ENCODE measurements at regions not wholly inside any gene's neighbourhood (a gene's known extent, or its start where the extent isn't known, plus 50 kb on each side); places are given as distances from the start of the nearest gene placed in this dataset.

- TF ChIP-seq EZH2 (IDR thresholded peaks at IDR 0.05; ENCODE audit: low read length, unreplicated experiment) (no peak), CTCF (conservative IDR thresholded peaks at IDR 0.05; ENCODE audit: low read depth, low read length) (no peak), EZH2phosphoT487 (IDR thresholded peaks at IDR 0.05; ENCODE audit: borderline replicate concordance, low read length) (no peak)
Observed at GRCh38 chr2:34892256-34892655, 1293.2 kb upstream of the FAM98A start.
